NCI-H1694 (cell line): ENCODE measurements at regions not wholly inside any gene's neighbourhood (a gene's known extent, or its start where the extent isn't known, plus 50 kb on each side); places are given as distances from the start of the nearest gene placed in this dataset.

Experiments used
- DNase-seq: peaks from one replicate; lab custom pipeline; 2025; lab: John Stamatoyannopoulos, UW

- no peak for DNase-seq
These were observed 179.4 kb downstream of the ETS1 start for GRCh38 chr11:128407962-128408361.

GRCh38 chr11:128405714-128406662 lies 181.4 kb downstream of the ETS1 start:
- DNase-seq = no peak

DNA sequence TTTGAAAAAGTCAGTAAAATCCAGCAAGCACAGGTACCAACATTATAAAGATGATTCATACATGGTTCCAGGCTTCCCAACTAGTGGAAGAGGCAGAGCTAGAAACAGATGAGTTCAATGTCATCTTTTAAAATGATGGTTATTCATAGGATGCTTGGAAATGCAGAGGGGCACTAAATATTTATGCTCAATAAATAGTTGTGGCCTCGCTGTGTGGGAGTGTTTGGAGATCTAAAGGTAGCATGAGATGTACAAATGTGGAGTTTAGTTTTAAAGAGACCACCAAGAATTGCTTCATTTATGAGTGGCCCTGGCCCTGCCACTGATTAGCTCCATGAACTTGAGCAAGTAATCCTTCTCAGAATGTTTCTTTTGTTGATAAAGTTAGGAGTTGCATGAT lies 182.2 kb downstream of the ETS1 start:
- no peak for DNase-seq

GRCh38 chr11:128404437-128404836 lies 182.9 kb downstream of the ETS1 start:
- DNase-seq = no peak

- DNase-seq = no peak
These were observed 186.8 kb downstream of the ETS1 start for GRCh38 chr11:128400382-128401203.

DNA sequence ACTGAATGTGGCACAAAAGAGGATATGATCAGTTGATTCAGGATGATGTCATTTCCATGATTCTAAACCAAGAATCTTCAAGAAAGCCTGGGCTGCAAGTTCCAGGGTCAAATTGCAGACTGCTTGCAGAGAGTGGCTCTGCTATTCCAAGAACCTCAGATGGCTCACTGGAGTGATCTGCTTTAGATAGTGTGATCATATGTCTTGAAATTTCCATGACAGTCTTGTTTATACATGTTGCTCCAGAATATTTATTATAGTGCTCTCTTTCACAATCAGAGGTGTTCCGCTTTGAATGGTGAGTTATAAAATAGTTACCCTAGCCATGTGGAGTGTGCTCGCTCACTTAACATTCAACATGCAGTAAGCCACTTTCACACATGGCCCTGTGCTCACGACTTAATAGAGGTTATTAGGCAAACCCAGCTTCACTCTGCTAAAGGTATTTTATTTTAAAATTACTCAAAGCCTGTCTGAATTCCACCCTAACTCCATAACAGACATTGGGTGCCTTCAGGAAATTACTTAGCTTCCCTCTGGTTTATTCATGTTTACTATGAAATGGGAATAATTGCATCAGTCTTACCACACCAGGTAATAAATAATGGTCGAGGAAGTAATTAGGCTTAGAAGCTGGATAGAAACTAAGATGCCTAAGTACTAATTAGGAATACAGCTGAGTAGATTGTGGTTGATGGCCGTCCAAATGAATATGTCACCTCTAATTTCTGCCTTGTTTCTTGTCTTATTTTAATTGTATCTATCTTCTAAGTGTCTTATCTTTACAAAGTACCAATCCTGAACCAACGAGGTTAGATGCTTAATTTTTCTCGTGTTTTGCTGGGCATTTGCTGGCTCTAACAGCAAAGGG lies 187.9 kb downstream of the ETS1 start:
- DNase-seq = no peak

DNA sequence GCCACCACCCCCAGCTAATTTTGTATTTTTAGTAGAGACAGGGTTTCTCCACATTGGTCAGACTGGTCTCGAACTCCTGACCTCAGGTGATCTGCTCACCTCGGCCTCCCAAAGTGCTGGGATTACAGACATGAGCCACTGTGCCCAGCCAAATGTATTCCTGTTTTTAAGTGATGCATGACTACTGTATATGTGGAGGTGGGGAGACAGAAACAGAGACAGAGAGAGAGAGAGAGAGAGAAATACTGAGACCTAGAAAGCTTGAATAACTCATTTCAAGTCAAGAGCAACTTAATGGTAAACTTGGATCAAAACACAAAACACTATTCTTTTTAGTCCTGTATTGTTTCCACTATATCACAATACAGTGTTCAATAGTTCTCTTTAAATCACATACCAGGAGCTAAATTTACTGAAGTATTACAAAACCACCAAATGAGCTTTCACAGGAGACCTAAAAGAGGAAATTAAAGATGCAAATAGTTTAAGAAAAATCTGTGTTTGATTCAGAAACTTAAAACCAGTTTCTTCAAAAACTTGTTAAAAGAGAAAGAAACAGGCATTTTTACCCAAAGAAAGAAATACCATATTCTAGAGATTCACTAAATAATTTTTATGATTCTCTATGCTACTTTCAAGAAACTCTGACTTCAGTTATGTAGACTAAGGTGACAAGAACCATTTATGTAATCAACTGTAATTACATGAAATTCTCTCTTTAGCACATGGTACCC lies 188.7 kb downstream of the ETS1 start:
- DNase-seq = no peak

DNA sequence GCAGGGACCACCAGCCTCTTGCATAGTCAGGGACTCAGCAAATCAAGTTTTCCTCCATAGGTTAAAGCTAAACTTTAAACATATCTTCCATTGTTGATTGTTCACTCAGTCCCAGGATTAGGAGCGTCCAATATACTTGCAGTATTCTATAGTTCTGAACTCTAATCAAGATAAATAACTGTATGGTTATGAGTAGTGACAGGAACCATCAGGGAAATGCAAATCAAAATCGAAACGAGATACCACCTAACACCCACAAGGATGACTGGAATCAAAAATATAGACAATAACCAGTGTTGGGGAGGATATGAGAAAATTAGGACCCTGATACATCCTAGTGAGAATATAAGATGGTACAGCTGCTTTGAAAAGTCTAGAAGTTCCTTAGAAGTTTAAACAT lies 190.0 kb downstream of the ETS1 start:
- DNase-seq = no peak

- no peak for DNase-seq
These were observed 192.8 kb downstream of the ETS1 start for GRCh38 chr11:128394431-128395089.

DNA sequence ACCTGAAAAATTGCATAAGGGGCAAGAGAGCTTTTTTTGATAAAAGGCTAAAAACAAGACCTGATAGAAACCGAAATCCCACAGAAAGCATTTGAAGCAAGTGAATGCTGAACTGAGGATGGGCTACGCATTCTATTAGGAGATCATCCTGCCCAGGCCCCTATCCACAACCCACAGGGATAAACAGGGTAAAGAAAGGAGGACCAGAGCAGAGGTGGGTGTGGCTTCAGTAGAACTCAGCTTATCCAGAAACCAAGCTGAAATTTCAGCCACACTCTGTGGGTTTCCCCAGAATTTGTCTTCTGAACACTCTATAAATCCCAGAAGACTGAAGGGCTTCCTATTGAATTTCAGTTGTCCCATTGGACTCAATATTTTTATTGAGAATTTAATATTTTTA lies 195.1 kb downstream of the ETS1 start:
- DNase-seq = no peak

GRCh38 chr11:128391811-128392210 lies 195.5 kb downstream of the ETS1 start:
- DNase-seq = no peak

GRCh38 chr11:128390246-128390645 lies 197.1 kb downstream of the ETS1 start:
- no peak for DNase-seq

- DNase-seq = no peak
These were observed 197.8 kb downstream of the ETS1 start for GRCh38 chr11:128389461-128389976.

DNA sequence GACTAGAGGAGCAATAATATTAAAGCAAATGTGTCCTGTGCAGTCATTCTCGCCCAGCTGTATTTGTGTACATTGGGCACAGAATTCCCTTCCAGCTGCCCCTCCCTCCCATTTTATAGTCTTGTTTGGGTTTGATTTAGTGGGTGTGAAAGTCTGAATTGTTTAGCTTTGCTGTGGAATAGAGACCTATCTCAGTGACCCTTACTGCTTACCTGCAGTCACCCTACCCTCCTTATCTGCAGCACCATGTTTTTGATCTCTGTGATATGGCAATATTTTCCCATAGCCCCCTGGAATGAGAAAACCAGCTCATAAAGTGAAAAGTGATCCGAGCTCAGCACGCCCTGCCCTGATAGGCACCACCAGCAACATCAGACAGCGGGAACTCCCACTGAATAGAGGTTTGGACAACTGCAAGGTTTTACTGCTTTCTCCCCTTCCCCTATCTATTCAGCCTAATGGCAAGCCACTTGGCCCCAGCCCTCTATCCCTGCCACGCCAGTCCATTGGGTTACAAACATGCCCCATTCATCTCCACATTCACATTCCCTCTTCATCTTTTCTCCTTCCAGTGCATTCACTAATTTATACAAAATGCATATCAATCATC lies 199.0 kb downstream of the ETS1 start:
- DNase-seq = no peak

DNA sequence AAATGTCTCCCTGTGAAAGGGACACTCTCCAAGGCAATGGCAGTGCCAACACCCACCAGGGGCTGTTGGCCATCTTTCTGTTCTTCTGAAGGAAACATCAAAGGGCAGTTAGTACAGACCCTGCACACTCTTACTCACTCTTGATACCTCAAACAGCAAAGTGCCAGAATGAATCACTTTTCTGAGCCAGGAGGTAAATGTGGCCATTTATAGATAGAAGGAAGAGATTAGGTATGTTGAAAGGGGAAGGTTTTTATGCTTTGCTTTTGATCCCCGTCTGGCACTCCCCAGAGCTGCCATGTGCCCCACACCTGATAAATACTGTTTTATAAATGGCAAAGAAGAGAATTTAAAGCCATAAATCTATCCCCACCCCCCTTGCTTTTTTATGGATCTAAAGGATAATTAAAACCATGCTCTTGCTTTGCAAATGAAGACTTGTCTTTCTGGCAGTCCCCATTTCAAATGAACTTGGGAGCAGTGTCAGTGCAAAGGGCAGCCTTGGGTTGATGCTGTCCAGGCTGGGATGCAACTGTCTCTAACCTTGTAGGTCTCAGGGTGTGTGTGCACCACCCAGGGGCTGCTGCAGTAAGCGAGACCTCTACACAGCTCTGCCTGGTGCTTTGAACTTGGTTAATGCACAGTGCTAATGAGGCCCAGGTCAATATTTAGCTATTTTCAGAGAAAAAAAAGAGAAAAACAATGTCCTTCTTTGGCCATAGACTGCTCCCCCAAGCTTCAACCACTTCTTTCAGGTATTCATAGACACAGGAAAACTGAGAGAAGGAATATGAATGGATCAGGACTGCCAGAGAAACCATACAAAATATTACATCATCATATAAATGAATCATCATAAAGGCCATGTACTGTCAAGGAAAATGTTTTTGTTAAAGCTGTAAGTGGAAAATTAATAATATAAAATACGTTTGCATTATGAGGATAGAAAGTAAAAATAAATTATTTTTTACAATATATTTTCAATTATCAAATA lies 207.5 kb downstream of the ETS1 start:
- no peak for DNase-seq

DNA sequence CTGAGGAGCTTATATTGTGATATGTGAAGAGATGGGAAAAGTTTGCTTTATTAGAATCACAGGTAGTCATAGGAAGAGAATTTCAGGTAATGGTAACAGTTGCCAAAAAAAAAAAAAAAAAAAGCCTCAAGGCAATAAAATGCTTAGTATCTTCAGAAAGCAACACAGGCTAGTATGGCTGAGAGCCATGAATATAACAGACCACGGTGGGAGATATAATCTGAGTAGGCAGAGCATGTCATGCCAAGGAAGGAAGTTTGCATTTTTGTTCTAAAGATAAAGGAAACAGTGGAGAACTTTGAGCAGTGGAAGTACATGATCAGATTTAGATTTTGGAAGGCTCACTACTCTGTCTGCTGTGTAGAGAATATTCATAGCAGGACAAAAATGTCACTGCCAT lies 211.4 kb downstream of the ETS1 start:
- DNase-seq = no peak

- DNase-seq = no peak
These were observed 213.3 kb downstream of the ETS1 start for GRCh38 chr11:128374026-128374425.

GRCh38 chr11:128372977-128373376 lies 214.4 kb downstream of the ETS1 start:
- no peak for DNase-seq

- no peak for DNase-seq
These were observed 219.8 kb downstream of the ETS1 start for GRCh38 chr11:128367573-128367972.
